GM12878 (cell line): ENCODE measurements at regions not wholly inside any gene's neighbourhood (a gene's known extent, or its start where the extent isn't known, plus 50 kb on each side); places are given as distances from the start of the nearest gene placed in this dataset.

Source experiments
- IRF4 ChIP-seq: IDR thresholded peaks from 2 replicates; pipeline ENCODE4 v1.6.1; 2011; ENCODE audit warnings: low read depth, low read length
- RELA ChIP-seq: fragments of 450-650 bp; IDR thresholded peaks from 2 replicates; pipeline ENCODE4 v1.8.0; 2014; ENCODE audit warnings: borderline replicate concordance; ENCODE audit not compliant: partially characterized antibody
- SP1 ChIP-seq: IDR thresholded peaks from one replicate; pipeline ENCODE4 v1.6.1; 2011; ENCODE audit warnings: low read depth, low read length
- ZSCAN29 ChIP-seq: fragments of 450-650 bp; IDR thresholded peaks from 2 replicates; pipeline ENCODE4 v1.6.1; 2017; ENCODE audit warnings: mild to moderate bottlenecking, moderate library complexity
- TF ChIP-seq, protein P1 (sequence below), 3 experiments: IDR thresholded peaks in 2 of 3; conservative IDR thresholded peaks in 1 of 3; 2 replicates each; pipeline ENCODE4 v1.5.1; 2011; ENCODE audit warnings: low read depth in 3 of 3, low read length in 3 of 3, mild to moderate bottlenecking in 3 of 3, control low read depth in 2 of 3, moderate library complexity in 2 of 3, inconsistent platforms in 1 of 3, mixed read lengths in 1 of 3; ENCODE audit not compliant: control insufficient read depth in 2 of 3, insufficient read depth in 1 of 3; ENCODE audit errors: extremely low read depth in 1 of 3
- TF ChIP-seq, protein P2 (sequence below): IDR thresholded peaks from 2 replicates; pipeline ENCODE4 v1.6.1; 2011; ENCODE audit warnings: low read depth, mild to moderate bottlenecking, low read length, moderate library complexity, borderline replicate concordance; ENCODE audit errors: extremely low read depth

DNA sequence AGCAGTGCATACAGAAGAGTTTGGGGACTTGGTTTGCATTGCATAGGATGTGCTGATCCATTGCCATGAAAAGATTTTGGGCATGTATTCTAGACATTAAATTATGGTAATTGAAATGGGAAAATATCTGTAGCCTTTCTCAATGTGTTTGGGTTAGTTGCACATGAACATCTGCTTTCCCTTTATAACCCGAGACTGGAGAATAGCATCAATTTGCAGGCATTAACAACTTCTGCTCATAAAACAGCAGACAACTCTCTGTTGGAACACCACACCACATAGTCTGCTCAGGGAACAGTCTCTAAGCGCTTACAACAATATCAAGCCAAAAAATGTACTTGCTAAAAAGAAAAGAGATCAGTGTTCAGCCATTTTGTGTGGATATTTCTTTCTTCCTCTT is 1391.1 kb upstream of the LRRTM3 start:
- TF ChIP-seq, protein P1, sequence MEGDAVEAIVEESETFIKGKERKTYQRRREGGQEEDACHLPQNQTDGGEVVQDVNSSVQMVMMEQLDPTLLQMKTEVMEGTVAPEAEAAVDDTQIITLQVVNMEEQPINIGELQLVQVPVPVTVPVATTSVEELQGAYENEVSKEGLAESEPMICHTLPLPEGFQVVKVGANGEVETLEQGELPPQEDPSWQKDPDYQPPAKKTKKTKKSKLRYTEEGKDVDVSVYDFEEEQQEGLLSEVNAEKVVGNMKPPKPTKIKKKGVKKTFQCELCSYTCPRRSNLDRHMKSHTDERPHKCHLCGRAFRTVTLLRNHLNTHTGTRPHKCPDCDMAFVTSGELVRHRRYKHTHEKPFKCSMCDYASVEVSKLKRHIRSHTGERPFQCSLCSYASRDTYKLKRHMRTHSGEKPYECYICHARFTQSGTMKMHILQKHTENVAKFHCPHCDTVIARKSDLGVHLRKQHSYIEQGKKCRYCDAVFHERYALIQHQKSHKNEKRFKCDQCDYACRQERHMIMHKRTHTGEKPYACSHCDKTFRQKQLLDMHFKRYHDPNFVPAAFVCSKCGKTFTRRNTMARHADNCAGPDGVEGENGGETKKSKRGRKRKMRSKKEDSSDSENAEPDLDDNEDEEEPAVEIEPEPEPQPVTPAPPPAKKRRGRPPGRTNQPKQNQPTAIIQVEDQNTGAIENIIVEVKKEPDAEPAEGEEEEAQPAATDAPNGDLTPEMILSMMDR (IDR thresholded peaks at IDR 0.05 in 2 of 3, conservative IDR thresholded peaks at IDR 0.05 in 1 of 3; ENCODE audit: control insufficient read depth in 2 of 3, extremely low read depth in 1 of 3, insufficient read depth in 1 of 3, low read depth in 3 of 3, low read length in 3 of 3), result no peak
- no peak for TF ChIP-seq IRF4
- no peak for TF ChIP-seq RELA
- no peak for TF ChIP-seq SP1
- no peak for TF ChIP-seq ZSCAN29
- TF ChIP-seq, protein P2, sequence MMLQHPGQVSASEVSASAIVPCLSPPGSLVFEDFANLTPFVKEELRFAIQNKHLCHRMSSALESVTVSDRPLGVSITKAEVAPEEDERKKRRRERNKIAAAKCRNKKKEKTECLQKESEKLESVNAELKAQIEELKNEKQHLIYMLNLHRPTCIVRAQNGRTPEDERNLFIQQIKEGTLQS, result no peak
